IPS-NIHi11 (cell line): ENCODE measurements at regions not wholly inside any gene's neighbourhood (a gene's known extent, or its start where the extent isn't known, plus 50 kb on each side); places are given as distances from the start of the nearest gene placed in this dataset.

Source experiments
- DNase-seq: peaks from one replicate; pipeline ENCODE4 v3.0.0; 2012; ENCODE audit warnings: mixed read lengths, low spot score

- no peak for DNase-seq
Measured at GRCh38 chr15:69954666-69955065, 143.1 kb downstream of the TLE3 start.

- DNase-seq: no peak
Measured at GRCh38 chr15:69955240-69955894, 142.3 kb downstream of the TLE3 start.

DNA sequence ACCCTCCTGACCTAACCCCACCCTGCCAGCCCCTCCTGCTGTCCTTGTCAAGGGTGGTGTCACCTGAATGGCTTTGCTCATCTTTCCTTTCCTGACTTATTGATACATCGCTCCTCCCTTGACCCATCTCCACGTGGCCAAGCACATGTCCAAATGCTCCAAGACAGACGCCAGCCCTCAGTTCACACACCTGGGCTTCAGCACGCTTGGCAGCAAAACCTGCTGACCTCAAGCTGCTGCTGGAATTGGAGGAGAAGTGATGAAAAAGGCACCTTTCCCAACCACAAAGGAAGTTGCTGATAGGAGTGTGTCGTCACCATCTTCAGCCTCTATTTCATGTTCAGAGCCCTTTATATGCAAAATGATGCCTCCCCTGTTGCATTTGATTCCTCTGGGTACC, 141.3 kb downstream of the TLE3 start:
- DNase-seq: no peak

GRCh38 chr15:69957175-69957574, 140.5 kb downstream of the TLE3 start:
- DNase-seq: no peak

GRCh38 chr15:69958496-69959084, 139.1 kb downstream of the TLE3 start:
- peak; percentile 45 for DNase-seq

GRCh38 chr15:69962561-69962960, 135.2 kb downstream of the TLE3 start:
- no peak for DNase-seq

DNA sequence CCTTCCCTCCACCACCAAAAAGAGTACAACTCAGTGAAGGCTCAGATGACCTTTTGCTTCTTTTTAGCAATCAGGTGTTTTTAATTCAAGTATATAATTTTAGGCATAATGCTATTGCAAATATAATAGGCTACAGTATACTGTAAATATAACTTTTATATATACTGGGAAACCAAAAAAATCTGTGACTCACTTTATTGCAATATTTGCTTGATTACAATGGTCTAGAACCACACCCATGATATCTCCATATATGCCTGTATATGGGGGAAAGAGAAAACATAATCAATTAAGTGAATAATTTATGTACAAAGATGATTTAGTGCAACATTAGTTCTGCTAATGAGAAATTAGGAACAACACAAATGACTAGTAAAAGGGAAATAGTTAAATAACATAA, 134.3 kb downstream of the TLE3 start:
- no peak for DNase-seq

DNA sequence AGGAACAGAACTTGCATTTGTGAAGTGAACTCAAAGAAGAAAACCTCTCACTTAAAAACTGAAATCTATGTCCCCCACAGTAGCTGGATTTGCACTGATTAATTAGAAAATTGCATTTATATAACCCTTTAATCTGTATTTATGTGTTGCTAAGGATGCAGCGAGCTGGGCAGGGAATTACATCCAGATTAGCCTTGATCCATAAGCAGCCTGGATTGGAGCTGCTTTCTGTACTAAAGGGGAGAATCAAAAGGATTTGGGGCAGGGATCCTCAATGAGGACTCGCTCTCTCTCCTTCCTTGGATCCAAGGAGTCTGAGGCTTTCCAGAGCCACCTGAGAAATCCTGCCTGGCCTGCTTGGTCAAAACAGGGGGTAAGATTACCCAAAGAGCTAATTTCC, 125.9 kb downstream of the TLE3 start:
- DNase-seq: no peak

DNA sequence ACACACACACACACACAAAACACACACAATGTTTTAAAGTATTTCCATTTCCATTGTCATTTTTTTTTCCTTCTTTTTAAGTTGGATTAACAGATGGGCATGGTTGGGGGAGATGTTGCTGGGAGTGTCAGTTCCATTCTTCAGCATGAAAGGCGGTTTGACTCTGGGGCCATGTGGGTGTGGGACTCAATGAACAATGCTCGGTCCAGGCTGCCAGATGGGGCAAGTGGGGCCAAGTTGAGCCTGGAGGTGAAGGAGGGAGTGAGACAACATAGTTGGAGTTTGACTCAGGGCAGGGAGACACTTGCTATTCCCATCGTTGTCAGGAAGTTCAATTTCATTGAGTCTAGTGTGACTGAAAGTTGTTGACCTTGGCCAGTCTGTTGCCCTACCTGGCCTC, 125.3 kb downstream of the TLE3 start:
- DNase-seq: no peak

GRCh38 chr15:69973102-69973714, 124.5 kb downstream of the TLE3 start:
- peak; percentile 80 for DNase-seq

DNA sequence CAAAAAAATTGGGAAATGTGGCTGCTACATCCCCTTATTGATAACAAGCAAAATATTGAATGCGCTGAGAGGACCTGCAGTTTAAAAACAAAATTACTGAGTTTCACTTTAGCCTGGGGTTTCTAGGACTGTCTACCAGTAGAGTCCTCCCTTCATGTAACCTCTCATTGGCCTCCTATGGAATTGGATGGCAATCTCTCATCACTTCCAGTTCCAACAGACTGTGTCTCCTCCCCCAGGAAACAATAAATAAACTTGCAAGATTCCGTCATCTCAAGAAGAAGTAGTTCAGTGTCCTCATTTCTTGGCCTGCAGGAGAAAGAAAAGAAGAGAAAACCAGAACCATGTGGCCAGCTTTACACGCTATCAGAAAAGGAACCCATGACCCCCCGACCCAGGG, 123.8 kb downstream of the TLE3 start:
- no peak for DNase-seq

- DNase-seq: no peak
Measured at GRCh38 chr15:69974321-69974720, 123.4 kb downstream of the TLE3 start.

- DNase-seq: peak; percentile 74
Measured at GRCh38 chr15:69976366-69976994, 121.2 kb downstream of the TLE3 start.

GRCh38 chr15:69978603-69979002, 119.1 kb downstream of the TLE3 start:
- DNase-seq: no peak

- peak; percentile 47 for DNase-seq
Measured at GRCh38 chr15:69979262-69979661, 118.5 kb downstream of the TLE3 start.

DNA sequence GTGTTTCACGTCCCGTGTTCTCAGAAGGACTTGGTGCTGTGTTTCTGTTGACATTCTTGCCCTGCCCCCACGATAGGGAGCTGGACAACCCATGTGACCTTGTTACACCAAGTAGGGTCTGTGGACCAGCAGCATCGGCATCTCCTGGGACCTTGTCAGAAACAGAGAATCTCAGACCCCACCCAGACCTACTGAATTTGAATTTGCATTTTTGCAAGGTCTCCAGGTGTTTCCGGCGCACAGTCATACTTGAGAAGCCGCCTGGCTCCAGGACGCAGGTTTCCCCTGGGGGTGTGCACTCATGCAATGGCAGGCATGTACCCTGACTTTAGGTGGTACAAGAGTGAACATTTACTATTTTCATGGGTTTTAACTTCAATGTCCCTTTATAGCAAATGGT, 117.9 kb downstream of the TLE3 start:
- DNase-seq: no peak

DNA sequence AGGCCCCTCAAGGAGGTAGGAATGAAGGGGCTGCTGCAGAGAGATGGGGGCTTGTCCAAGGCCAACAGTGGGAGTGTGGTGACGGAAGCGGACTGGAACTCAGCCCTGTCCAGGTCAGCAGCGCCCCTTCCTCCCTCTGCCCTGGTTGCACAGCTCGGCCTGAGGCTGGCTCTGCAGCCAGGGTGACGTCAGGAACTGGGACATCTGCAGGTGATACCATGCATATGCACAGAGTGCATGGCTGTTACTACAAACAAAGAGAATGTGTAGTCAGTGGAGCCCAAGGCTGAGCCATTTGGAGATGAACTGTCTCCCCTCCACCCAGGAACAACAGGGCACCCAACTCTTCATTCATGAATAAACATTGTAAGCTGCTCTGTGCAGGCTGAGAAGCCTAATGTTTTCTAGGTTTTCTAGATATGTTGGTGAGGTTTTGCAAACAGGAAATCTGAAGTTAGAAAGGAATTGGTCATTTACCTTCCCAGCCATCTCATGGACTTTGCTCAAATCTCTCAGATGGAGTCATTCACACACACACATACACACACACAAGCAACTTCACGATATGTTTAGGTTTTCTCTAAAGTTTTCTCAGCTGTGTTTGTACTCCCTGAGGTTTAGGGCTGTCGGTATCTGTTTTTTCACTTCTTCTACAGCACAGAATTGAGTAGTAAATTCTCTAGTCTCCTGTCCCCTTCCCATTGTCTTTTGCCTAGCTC, 117.2 kb downstream of the TLE3 start:
- no peak for DNase-seq

- DNase-seq: no peak
Measured at GRCh38 chr15:69982037-69982436, 115.7 kb downstream of the TLE3 start.

DNA sequence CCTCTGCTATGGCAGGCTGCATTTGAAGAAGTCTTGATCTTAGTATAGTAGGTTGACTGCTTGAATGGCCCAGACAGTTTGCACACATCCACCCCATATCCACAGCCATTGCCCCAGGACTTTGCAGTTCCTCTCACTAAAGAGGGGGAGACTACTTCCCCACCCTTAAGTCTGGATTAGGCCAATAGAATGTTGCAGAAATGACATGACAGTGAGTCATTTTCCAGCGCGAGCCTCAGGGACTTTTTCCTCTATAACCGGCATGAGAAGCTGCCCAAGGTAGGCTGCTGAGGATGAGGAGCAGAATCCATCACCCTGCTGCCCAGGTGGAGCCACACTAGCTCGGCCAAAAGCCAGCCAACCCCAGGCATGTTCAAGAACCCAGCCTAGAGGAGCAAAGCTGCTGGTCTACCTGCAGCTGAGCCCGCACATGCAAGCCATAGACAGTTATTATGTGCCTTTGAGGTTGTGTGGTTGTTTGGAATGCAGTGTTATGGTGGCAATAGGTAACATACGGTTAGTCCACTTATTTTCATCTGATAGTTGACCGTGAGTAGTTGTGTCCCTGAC, 113.9 kb downstream of the TLE3 start:
- DNase-seq: no peak

DNA sequence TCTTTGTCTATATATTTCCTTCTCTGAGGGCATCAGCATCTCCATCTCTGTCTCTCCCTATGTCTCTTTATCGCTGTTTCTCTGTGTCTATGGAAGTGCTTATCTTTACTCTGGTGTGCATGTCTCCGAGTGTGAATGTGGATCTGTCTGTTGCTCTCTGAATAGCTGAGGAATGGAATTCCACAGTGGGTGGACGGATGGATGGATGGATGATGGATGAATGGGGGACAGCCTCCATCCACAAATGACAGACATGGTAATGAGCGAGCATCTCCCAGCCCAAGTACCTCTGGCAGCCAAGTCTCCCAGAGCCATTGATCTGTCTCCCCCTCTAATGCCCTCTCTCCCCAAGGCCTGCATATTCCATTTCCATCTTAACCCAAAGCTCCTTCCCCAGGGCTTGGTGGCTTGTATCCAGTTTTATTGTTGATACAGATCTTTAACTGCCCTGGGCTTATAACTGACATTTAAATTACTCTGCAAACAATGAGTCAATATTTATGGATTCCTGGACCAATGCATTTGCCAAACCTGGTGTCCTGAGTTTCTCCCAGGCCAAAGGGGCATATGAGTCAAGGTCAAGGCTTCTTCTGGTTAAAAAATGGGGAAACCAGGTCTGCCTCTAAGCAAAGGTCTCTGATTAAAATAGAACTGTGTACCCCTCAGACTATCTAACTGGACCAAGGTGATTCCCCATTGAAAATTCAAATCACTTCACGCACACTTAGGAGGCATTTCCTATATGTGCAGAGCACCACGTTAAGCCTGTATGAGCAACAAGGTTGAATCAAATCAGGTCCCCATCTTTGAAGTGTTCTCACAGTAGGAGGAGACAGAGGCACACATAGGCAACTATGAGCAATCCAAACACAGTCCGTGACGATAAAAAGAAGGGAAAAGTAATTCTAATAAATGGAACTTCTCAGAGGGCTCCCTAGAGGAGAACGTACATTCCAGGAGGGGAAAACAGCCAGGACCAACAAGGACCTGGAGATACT, 109.9 kb downstream of the TLE3 start:
- no peak for DNase-seq
